HG02943 (cell line): ENCODE measurements at regions not wholly inside any gene's neighbourhood (a gene's known extent, or its start where the extent isn't known, plus 50 kb on each side); places are given as distances from the start of the nearest gene placed in this dataset.
"Not testable (repeated sequence)": the region's sequence is repeated elsewhere in the genome, so short reads cannot be mapped to it uniquely, and the experiment has no call there.

Source experiments
- ATAC-seq: cut with Tn5 transposase; IDR thresholded peaks from one replicate; pipeline ENCODE4 v1.9.1; 2021; ENCODE audit warnings: mild to moderate bottlenecking, low read depth, moderate library complexity; ENCODE audit not compliant: unreplicated experiment

GRCh38 chr9:1115370-1115769, 65.2 kb downstream of the DMRT2 start:
- no peak for ATAC-seq

- ATAC-seq: no peak
Observed at GRCh38 chr9:1117439-1117838, 67.3 kb downstream of the DMRT2 start.

- ATAC-seq: no peak
Observed at GRCh38 chr9:1120500-1121165, 70.5 kb downstream of the DMRT2 start.

- no peak for ATAC-seq
Observed at GRCh38 chr9:1125741-1126140, 75.6 kb downstream of the DMRT2 start.

- no peak for ATAC-seq
Observed at GRCh38 chr9:1128046-1128445, 77.9 kb downstream of the DMRT2 start.

- no peak for ATAC-seq
Observed at GRCh38 chr9:1129382-1129781, 79.2 kb downstream of the DMRT2 start.

- ATAC-seq: no peak
Observed at GRCh38 chr9:1140057-1140456, 89.9 kb downstream of the DMRT2 start.

GRCh38 chr9:1151691-1152090, 101.5 kb downstream of the DMRT2 start:
- no peak for ATAC-seq

GRCh38 chr9:1152171-1152570, 102.0 kb downstream of the DMRT2 start:
- no peak for ATAC-seq

GRCh38 chr9:1154739-1155138, 104.6 kb downstream of the DMRT2 start:
- ATAC-seq: no peak

GRCh38 chr9:1155602-1156001, 105.4 kb downstream of the DMRT2 start:
- no peak for ATAC-seq

- no peak for ATAC-seq
Observed at GRCh38 chr9:1156794-1157550, 106.8 kb downstream of the DMRT2 start.

- ATAC-seq: no peak
Observed at GRCh38 chr9:1157836-1158235, 107.7 kb downstream of the DMRT2 start.

- ATAC-seq: no peak
Observed at GRCh38 chr9:1170918-1171317, 120.8 kb downstream of the DMRT2 start.

- ATAC-seq: no peak
Observed at GRCh38 chr9:1171546-1171945, 121.4 kb downstream of the DMRT2 start.

GRCh38 chr9:1173211-1173610, 123.1 kb downstream of the DMRT2 start:
- no peak for ATAC-seq

- no peak for ATAC-seq
Observed at GRCh38 chr9:1173993-1174392, 123.8 kb downstream of the DMRT2 start.

GRCh38 chr9:1179366-1179765, 129.2 kb downstream of the DMRT2 start:
- ATAC-seq: no peak

- no peak for ATAC-seq
Observed at GRCh38 chr9:1184146-1184545, 134.0 kb downstream of the DMRT2 start.

GRCh38 chr9:1187137-1187536, 137.0 kb downstream of the DMRT2 start:
- ATAC-seq: not testable (repeated sequence)

GRCh38 chr9:1195636-1196035, 145.5 kb downstream of the DMRT2 start:
- not testable (repeated sequence) for ATAC-seq

- ATAC-seq: no peak
Observed at GRCh38 chr9:1198085-1198484, 147.9 kb downstream of the DMRT2 start.
